Retina (tissue), 1 donor: ENCODE measurements at regions not wholly inside any gene's neighbourhood (a gene's known extent, or its start where the extent isn't known, plus 50 kb on each side); places are given as distances from the start of the nearest gene placed in this dataset.
A peak's percentile ranks its signal among the peaks of the same experiment; 100 is the strongest.

Experiments
- DNase-seq: peaks from one replicate; pipeline ENCODE4 v3.0.0-alpha.2; 2016

- no peak for DNase-seq
Observed at GRCh38 chrX:40484408-40485091, 96.2 kb upstream of the ATP6AP2 start.

GRCh38 chrX:40483502-40483901 is 97.3 kb upstream of the ATP6AP2 start:
- DNase-seq: no peak

GRCh38 chrX:40479777-40480318 is 100.9 kb upstream of the ATP6AP2 start:
- DNase-seq: no peak

- DNase-seq: no peak
Observed at GRCh38 chrX:40478474-40479065, 102.2 kb upstream of the ATP6AP2 start.

GRCh38 chrX:40476958-40477357 is 103.8 kb upstream of the ATP6AP2 start:
- no peak for DNase-seq

- peak; percentile 38 for DNase-seq
Observed at GRCh38 chrX:40474645-40475044, 106.1 kb upstream of the ATP6AP2 start.

- DNase-seq: peak; percentile 85
Observed at GRCh38 chrX:40474205-40474626, 106.6 kb upstream of the ATP6AP2 start.

GRCh38 chrX:40473460-40474204 is 107.1 kb upstream of the ATP6AP2 start:
- no peak for DNase-seq

- peak; percentile 34 for DNase-seq
Observed at GRCh38 chrX:40471965-40472648, 108.7 kb upstream of the ATP6AP2 start.

GRCh38 chrX:40470830-40471429 is 109.8 kb upstream of the ATP6AP2 start:
- no peak for DNase-seq

- no peak for DNase-seq
Observed at GRCh38 chrX:40469316-40469715, 111.5 kb upstream of the ATP6AP2 start.

- peak; percentile 58 for DNase-seq
Observed at GRCh38 chrX:40468033-40468846, 112.5 kb upstream of the ATP6AP2 start.

- no peak for DNase-seq
Observed at GRCh38 chrX:40467454-40467853, 113.3 kb upstream of the ATP6AP2 start.

- DNase-seq: no peak
Observed at GRCh38 chrX:40465735-40466551, 114.8 kb upstream of the ATP6AP2 start.

- no peak for DNase-seq
Observed at GRCh38 chrX:40462795-40463194, 118.0 kb upstream of the ATP6AP2 start.

GRCh38 chrX:40460926-40461325 is 119.8 kb upstream of the ATP6AP2 start:
- DNase-seq: no peak

GRCh38 chrX:40459571-40460158 is 121.1 kb upstream of the ATP6AP2 start:
- DNase-seq: peak; percentile 48

GRCh38 chrX:40457406-40457805 is 123.4 kb upstream of the ATP6AP2 start:
- DNase-seq: no peak

GRCh38 chrX:40452031-40452430 is 128.7 kb upstream of the ATP6AP2 start:
- no peak for DNase-seq

- no peak for DNase-seq
Observed at GRCh38 chrX:40449956-40450706, 130.6 kb upstream of the ATP6AP2 start.
